NCI-H2107 (cell line): ENCODE measurements at regions not wholly inside any gene's neighbourhood (a gene's known extent, or its start where the extent isn't known, plus 50 kb on each side); places are given as distances from the start of the nearest gene placed in this dataset.
"Not testable (repeated sequence)": the region's sequence is repeated elsewhere in the genome, so short reads cannot be mapped to it uniquely, and the experiment has no call there.

Experiments
- DNase-seq: peaks from one replicate; lab custom pipeline; 2025; lab: John Stamatoyannopoulos, UW

DNA sequence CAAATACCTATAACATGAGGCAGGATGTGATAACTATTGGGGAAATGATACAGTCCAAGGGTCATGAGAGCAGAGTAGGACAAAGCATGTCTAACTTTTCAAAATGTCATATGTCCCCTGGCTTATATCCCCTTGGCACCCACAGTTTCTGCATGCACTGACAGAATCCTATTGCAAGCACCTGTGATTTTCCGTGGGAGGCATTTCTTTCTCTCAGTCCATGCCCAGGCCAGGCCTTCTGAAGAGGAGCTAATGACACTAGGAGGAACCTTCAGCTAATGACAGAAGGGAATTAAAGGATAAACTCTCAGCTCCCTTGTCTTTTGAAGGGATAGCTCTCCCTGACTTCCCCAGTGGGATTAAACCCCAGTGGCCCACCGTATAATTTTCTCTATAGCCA, 249.2 kb downstream of the TTC6 start:
- DNase-seq = no peak

DNA sequence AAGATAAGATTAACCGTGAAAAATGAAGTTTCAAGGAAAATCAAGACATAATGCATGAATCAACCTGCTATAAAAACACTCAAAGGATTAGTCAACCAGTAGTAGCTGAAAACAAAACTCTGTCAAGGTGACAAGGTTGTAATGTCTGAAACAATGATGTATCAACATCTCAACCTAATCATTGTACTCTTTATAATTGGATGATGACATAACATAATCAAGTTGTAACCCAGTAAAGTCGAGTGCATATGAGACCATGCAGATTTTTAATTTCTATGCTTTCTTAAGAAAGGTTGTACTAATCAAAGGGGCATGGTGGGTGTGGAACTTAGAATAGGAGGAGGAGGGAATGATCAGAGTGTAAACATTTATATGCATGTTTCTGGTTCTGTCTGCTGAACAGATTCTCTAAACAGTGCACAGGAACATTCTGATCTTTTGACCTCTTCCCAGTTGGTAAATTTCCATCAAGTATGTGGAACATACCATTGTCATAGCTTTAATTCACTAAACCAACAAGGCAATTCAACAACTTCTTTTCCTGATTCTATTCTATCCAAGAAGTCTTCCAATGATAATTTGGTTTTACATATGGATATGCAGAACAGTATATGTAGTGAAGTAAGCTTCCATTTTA, 253.7 kb downstream of the TTC6 start:
- DNase-seq = no peak

- DNase-seq = no peak
Measured at GRCh38 chr14:37851054-37851453, 255.6 kb downstream of the TTC6 start.

- no peak for DNase-seq
Measured at GRCh38 chr14:37855871-37856270, 260.4 kb downstream of the TTC6 start.

DNA sequence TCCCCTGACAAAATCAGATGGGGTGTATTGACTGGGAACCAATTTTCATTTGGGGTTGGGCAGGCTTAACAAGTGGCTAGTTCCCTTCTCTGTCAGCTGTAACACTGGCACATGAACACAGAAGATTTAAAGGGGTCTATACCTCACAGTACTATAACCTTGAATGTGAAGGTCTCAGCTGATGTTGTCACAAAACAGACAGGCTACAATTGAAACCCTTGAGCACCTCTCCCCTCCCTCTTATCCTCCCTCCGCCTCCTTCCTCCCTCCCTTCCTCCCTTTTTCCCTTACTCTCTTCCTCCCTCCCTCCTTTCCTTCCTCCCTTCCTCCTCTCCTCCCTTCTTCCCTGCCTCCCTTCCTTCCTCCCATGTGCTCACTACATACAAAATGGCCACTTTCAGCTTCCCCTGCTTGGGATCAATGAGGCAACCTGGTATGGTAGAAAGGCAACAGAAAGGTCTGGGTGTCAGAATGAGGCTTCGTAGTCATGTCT, 262.4 kb downstream of the TTC6 start:
- no peak for DNase-seq

- no peak for DNase-seq
Measured at GRCh38 chr14:37858733-37859132, 263.3 kb downstream of the TTC6 start.

- DNase-seq = no peak
Measured at GRCh38 chr14:37859177-37859576, 263.7 kb downstream of the TTC6 start.

GRCh38 chr14:37862263-37862662, 266.8 kb downstream of the TTC6 start:
- DNase-seq = no peak

DNA sequence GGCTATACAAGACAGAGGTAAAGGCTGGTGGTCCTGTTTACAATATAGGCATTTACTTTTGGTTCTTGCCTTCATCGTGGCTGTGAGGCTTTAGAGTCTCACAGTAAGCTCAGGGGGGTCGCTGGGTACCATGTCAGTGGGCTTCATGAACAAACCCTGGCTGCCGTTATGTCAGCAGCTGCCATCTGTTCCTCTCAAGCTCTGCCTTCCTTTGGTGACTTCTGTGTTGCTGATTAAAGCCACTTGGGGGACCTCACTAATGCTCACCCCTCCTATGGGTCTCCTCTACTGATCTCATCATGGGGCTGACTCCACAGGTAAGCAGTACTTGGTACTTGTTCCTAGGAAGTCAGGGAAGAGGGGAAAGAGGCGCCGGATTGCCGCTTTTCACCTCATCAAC, 268.7 kb downstream of the TTC6 start:
- no peak for DNase-seq

GRCh38 chr14:37864861-37865718, 269.7 kb downstream of the TTC6 start:
- DNase-seq = no peak

GRCh38 chr14:37865719-37866549, 270.5 kb downstream of the TTC6 start:
- no peak for DNase-seq

DNA sequence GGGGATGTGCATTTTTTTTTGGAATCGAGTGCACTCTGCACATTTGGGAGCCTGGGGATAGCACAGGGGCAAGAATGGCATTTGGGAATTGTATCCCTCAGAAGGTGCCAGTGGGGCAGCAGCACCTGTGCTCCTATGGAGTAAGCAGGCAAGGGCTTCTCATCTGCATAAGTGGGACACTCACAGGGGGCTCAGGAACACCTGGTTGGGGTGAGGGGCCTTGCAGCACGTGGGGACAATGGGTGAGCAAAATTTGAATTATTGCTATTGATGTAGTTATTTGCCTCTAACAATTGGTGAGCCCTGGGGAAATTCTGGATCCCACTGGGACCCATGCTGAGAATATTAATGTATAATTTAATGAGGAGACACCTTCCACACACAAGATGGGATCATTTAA, 274.2 kb downstream of the TTC6 start:
- DNase-seq = no peak

- DNase-seq = no peak
Measured at GRCh38 chr14:37870170-37870569, 274.7 kb downstream of the TTC6 start.

DNA sequence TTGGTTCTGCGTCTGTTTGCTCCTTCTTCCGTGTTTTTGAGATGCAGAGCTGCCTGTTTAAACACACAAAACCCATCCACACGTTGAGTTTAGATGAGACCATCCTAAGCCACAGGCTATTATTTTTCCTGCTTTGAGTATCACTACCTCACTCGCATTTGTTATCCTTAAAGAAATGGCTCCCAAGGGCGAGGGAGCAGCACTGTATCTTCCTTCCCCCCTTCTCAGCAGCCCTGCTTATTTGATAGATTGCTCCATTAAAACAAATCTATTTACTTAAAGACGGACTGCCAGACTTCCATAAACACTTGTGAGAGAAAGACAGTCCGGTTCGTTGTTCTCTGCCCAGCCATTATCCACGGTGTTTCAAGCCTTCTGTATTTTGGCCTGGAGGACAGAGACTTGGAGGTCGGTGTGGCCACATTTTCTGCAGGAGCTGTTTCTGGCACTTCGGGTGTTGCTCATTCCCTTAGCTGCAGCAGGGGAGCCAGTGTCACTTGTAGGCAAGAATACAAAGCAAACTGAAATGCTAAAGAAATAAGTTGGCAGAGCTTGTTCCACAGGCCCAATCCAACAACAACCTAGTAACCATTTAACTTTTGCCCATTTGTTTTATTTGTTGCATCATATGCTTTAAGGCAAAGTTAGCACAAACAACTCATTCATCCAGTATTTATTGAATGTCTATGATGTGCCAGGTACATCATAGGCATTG, 275.4 kb downstream of the TTC6 start:
- no peak for DNase-seq

DNA sequence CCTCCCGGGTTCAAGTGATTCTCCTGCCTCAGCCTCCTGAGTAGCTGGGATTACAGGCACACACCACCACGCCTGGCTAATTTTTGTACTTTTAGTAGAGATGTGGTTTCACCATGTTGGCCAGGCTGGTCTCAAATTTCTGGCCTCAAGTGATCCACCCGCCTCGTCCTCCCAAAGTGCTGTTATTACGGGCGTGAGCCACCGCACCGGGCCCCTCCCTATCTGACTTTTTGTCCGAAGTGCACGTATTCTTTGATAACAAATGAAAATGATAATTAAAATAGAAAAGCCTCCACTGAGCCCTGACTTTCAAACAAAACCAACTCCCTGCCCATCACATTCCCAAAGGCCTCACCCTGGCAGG, 278.6 kb downstream of the TTC6 start:
- DNase-seq = not testable (repeated sequence)

DNA sequence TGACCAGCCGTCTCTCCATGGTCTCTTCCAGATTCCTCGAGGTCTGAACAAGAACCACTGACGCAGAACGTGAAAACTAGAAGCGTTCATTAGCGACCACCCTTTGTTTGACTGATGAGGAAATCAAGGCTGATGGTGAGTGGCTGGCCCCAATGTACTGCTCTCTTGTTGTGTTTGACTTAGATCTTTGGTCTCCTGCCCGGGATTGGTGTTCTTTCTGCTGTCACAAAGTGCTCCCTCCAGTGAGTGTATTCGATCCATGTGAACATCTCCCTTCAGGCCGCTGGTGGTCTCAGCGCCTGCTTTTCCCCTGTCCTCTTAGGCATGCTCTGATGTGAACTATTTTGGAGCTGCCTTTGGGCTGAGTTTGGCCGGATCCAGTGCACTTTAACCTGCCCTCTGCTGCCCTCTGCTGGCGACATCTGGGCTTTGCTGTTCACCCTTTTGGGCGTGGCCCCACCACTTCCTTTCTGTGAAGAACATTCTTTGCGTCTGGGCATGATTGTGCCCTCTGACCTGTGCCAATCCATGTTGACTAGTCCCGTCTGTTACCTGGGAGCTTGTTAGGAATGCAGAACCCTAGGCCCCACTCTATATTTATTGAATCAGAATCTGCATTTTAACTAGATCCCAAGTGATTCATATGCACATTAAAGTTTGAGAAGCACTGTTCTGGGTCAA, 279.1 kb downstream of the TTC6 start:
- DNase-seq = peak; percentile 77

- no peak for DNase-seq
Measured at GRCh38 chr14:37888234-37888633, 292.8 kb downstream of the TTC6 start.

DNA sequence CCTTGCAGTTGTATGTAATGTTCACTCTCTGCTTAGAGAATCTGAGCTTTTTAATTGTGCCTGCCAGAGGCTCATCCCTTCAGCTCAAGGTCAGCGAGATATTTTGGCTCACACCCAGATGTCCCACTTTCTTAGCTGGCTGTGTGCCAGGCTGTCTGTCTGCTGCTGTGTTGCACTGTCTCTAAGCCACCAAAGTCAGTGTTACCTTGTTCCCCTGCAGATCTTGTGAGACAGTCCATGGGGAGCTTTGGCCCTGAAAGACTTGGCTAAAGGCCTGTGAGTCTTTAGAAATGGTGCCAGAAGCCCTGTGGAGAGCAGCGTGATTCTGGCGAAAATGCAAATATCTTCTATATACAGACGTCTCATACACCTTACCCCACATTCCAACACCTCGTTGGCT, 293.7 kb downstream of the TTC6 start:
- no peak for DNase-seq

- no peak for DNase-seq
Measured at GRCh38 chr14:37890095-37890494, 294.7 kb downstream of the TTC6 start.

DNA sequence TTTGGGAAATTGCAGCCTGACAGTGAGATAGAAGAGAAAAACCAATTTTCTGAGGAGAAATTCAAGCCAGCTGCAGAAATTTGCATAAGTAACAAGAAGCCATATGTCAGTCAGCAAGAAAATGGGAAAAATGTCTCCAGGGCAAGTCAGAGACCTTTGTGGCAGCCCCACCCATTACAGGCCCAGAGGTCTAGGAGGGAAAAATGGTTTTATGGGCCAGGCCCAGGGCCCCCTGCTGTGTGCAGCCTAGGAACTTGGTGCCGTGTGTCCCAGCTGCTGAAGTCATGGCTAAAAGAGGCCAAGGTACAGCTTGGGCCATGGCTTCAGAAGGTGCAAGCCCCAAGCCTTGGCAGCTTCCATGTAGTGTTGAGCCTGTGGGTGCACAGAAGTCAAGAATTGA, 296.1 kb downstream of the TTC6 start:
- not testable (repeated sequence) for DNase-seq

GRCh38 chr14:37894463-37894862, 299.0 kb downstream of the TTC6 start:
- no peak for DNase-seq
